Suprapubic skin (tissue), 4 donors: ENCODE measurements at regions not wholly inside any gene's neighbourhood (a gene's known extent, or its start where the extent isn't known, plus 50 kb on each side); places are given as distances from the start of the nearest gene placed in this dataset.

Experiments used
- DNase-seq, 2 donors: peaks; one replicate each; pipeline ENCODE4 v3.0.0-alpha.2; 2019; ENCODE audit warnings: low spot score in 2 of 2
- H3K27ac ChIP-seq: fragments of 200-600 bp; sonication (generic); one replicate; pipeline ENCODE4 v1.5.1; 2019
- H3K27me3 ChIP-seq: fragments of 200-600 bp; sonication (generic); one replicate; pipeline ENCODE4 v1.5.1; 2019
- H3K36me3 ChIP-seq: fragments of 200-600 bp; sonication (generic); one replicate; pipeline ENCODE4 v1.5.1; 2019
- H3K4me1 ChIP-seq: fragments of 200-600 bp; sonication (generic); one replicate; pipeline ENCODE4 v1.5.1; 2019
- H3K4me3 ChIP-seq: fragments of 200-600 bp; sonication (generic); one replicate; pipeline ENCODE4 v1.5.1; 2019; ENCODE audit warnings: mild to moderate bottlenecking
- H3K9me3 ChIP-seq: fragments of 200-600 bp; sonication (generic); one replicate; pipeline ENCODE4 v1.5.1; 2019
- CTCF ChIP-seq, 2 donors: fragments of 200-600 bp in 1 of 2; fragments of 450-650 bp in 1 of 2; sonication (generic) in 1 of 2; IDR thresholded peaks; one replicate each; pipeline ENCODE4 v1.5.1; 2016 to 2019; ENCODE audit warnings: antibody characterized with exemption in 2 of 2, mild to moderate bottlenecking in 1 of 2, moderate library complexity in 1 of 2
- EP300 ChIP-seq: sonication (generic); formaldehyde crosslinking; IDR thresholded peaks from one replicate; pipeline ENCODE4 v1.6.1; 2017; ENCODE audit warnings: antibody characterized with exemption
- POLR2A ChIP-seq, 2 donors: fragments of 450-650 bp; IDR thresholded peaks; one replicate each; pipeline ENCODE4 v1.6.1; 2017; ENCODE audit warnings: antibody characterized with exemption in 2 of 2, mild to moderate bottlenecking in 2 of 2, moderate library complexity in 2 of 2
- POLR2AphosphoS5 ChIP-seq, 3 donors: sonication (generic); formaldehyde crosslinking; IDR thresholded peaks; one replicate each; pipeline ENCODE4 v1.6.1; 2017; ENCODE audit warnings: antibody characterized with exemption in 3 of 3
- WGBS: methylation state at CpG from one replicate; pipeline ENCODE4 v1.1.5; 2018; 5-methylcytosine and 5-hydroxymethylcytosine counted together

- TF ChIP-seq CTCF (IDR thresholded peaks at IDR 0.05): no peak
- no peak for TF ChIP-seq EP300
- no peak for TF ChIP-seq POLR2A (IDR thresholded peaks at IDR 0.05)
- TF ChIP-seq POLR2AphosphoS5 (IDR thresholded peaks at IDR 0.05): no peak
- Histone ChIP-seq H3K9me3 (no peaks in the 10 kb centered on the region), H3K27ac (no peak overlapping the region), H3K4me3 (no peak overlapping the region), H3K4me1 (no peaks in the 10 kb centered on the region), H3K36me3 (no peaks in the 10 kb centered on the region), H3K27me3 (no peaks in the 10 kb centered on the region)
- DNase-seq: no peak
- WGBS: 85% methylated on average over 3 of the region's 3 CpGs
These were observed 291.6 kb upstream of the DUSP10 start for GRCh38 chr1:222033450-222033849.

- DNase-seq: no peak
- Histone ChIP-seq H3K36me3 (no peaks in the 10 kb centered on the region), H3K27ac (no peak overlapping the region), H3K9me3 (no peaks in the 10 kb centered on the region), H3K4me1 (no peaks in the 10 kb centered on the region), H3K27me3 (no peaks in the 10 kb centered on the region), H3K4me3 (no peak overlapping the region)
- 29% methylated on average over 1 of the region's 1 CpG for WGBS
- TF ChIP-seq POLR2A (IDR thresholded peaks at IDR 0.05) (no peak), POLR2AphosphoS5 (IDR thresholded peaks at IDR 0.05) (no peak), EP300 (no peak), CTCF (IDR thresholded peaks at IDR 0.05) (no peak)
These were observed 289.4 kb upstream of the DUSP10 start for GRCh38 chr1:222031318-222031717.

- no peak for TF ChIP-seq CTCF (IDR thresholded peaks at IDR 0.05)
- no peak for TF ChIP-seq POLR2A (IDR thresholded peaks at IDR 0.05)
- no peak for TF ChIP-seq POLR2AphosphoS5 (IDR thresholded peaks at IDR 0.05)
- no peak for TF ChIP-seq EP300
- Histone ChIP-seq H3K27me3 (no peaks in the 10 kb centered on the region), H3K9me3 (no peaks in the 10 kb centered on the region), H3K36me3 (no peaks in the 10 kb centered on the region), H3K4me3 (no peak overlapping the region), H3K27ac (no peak overlapping the region), H3K4me1 (no peaks in the 10 kb centered on the region)
- no peak for DNase-seq
- 95% methylated on average over 2 of the region's 2 CpGs for WGBS
These were observed 286.8 kb upstream of the DUSP10 start for GRCh38 chr1:222028676-222029075.

- H3K27me3 ChIP-seq: no peaks in the 10 kb centered on the region
- H3K36me3 ChIP-seq: no peaks in the 10 kb centered on the region
- no peaks in the 10 kb centered on the region for H3K9me3 ChIP-seq
- H3K4me1 ChIP-seq: no peaks in the 10 kb centered on the region
- H3K4me3 ChIP-seq: no peak overlapping the region
- DNase-seq: no peak
- TF ChIP-seq EP300 (no peak), POLR2A (IDR thresholded peaks at IDR 0.05) (no peak), CTCF (IDR thresholded peaks at IDR 0.05) (no peak), POLR2AphosphoS5 (IDR thresholded peaks at IDR 0.05) (no peak)
- H3K27ac ChIP-seq: no peak overlapping the region
- 62% methylated on average over 3 of the region's 3 CpGs for WGBS
These were observed 286.2 kb upstream of the DUSP10 start for GRCh38 chr1:222028116-222028515.

GRCh38 chr1:222026280-222026679, 284.4 kb upstream of the DUSP10 start:
- 93% methylated on average over 7 of the region's 7 CpGs for WGBS
- Histone ChIP-seq H3K9me3 (no peaks in the 10 kb centered on the region), H3K4me3 (no peak overlapping the region), H3K27ac (no peak overlapping the region), H3K27me3 (no peaks in the 10 kb centered on the region), H3K4me1 (no peaks in the 10 kb centered on the region), H3K36me3 (no peaks in the 10 kb centered on the region)
- TF ChIP-seq POLR2AphosphoS5 (IDR thresholded peaks at IDR 0.05): no peak
- TF ChIP-seq EP300: no peak
- no peak for TF ChIP-seq CTCF (IDR thresholded peaks at IDR 0.05)
- TF ChIP-seq POLR2A (IDR thresholded peaks at IDR 0.05): no peak
- DNase-seq: no peak
